Caco-2 (cell line): ENCODE measurements at regions not wholly inside any gene's neighbourhood (a gene's known extent, or its start where the extent isn't known, plus 50 kb on each side); places are given as distances from the start of the nearest gene placed in this dataset.

Experiments used
- BruUV-seq: library from RNA; stranded (reverse); fragments of 400-500 nt; replicated peaks from 2 replicates; lab custom pipeline; 2021; lab: Mats Ljungman, UMichigan
- CTCF ChIA-PET: fragments of 300-600 bp; sonication (Branson Sonifier 250); formaldehyde crosslinking; loops from one replicate; lab custom pipeline; 2022; ENCODE audit warnings: antibody characterized with exemption; lab: Charles Lee
- POLR2A ChIA-PET: fragments of 300-600 bp; sonication (Branson Sonifier 250); formaldehyde crosslinking; loops from one replicate; lab custom pipeline; 2022; ENCODE audit warnings: antibody characterized with exemption; lab: Charles Lee
- DNase-seq, 2 experiments: peaks; one replicate each; pipeline versions ENCODE4 v3.0.0 to v3.0.0-alpha.2; 2020 to 2022
- H3K27me3 ChIP-seq: replicated peaks from 2 replicates; pipeline ENCODE4 v1.6.0; 2011; ENCODE audit warnings: low read length; ENCODE audit not compliant: control insufficient read depth, insufficient read depth
- H3K36me3 ChIP-seq: 2 replicates; pipeline ENCODE4 v1.5.1; 2011; ENCODE audit warnings: low read length; ENCODE audit not compliant: control insufficient read depth, insufficient read depth
- H3K4me1 ChIP-seq: fragments of 250-450 bp; sonication (Bioruptor Pico); 2 replicates; pipeline ENCODE4 v1.5.1; 2020; ENCODE audit warnings: mild to moderate bottlenecking
- H3K4me3 ChIP-seq: 2 replicates; pipeline ENCODE4 v1.5.1; 2011; ENCODE audit warnings: low read depth, mild to moderate bottlenecking, control low read depth, low read length
- H3K9me3 ChIP-seq: fragments of 250-450 bp; sonication (Bioruptor Pico); 2 replicates; pipeline ENCODE4 v1.5.1; 2020; ENCODE audit warnings: mild to moderate bottlenecking, moderate library complexity
- H3K27ac Mint-ChIP-seq: one replicate; pipeline ENCODE4 v1.8.0; 2022; ENCODE audit warnings: mixed read lengths; ENCODE audit not compliant: unreplicated experiment
- H3K27me3 Mint-ChIP-seq: one replicate; pipeline ENCODE4 v1.8.0; 2022; ENCODE audit warnings: mixed read lengths; ENCODE audit not compliant: insufficient read depth, unreplicated experiment
- H3K36me3 Mint-ChIP-seq: one replicate; pipeline ENCODE4 v1.8.0; 2022; ENCODE audit warnings: mild to moderate bottlenecking, mixed read lengths; ENCODE audit not compliant: insufficient read depth, unreplicated experiment
- H3K4me1 Mint-ChIP-seq: one replicate; pipeline ENCODE4 v1.8.0; 2022; ENCODE audit warnings: low read depth, mixed read lengths; ENCODE audit not compliant: unreplicated experiment
- H3K4me3 Mint-ChIP-seq: one replicate; pipeline ENCODE4 v1.8.0; 2022; ENCODE audit warnings: mild to moderate bottlenecking, moderate library complexity, mixed read lengths; ENCODE audit not compliant: unreplicated experiment
- H3K9me3 Mint-ChIP-seq: one replicate; pipeline ENCODE4 v1.8.0; 2022; ENCODE audit warnings: mixed read lengths; ENCODE audit not compliant: unreplicated experiment
- intact Hi-C: fragments of 100-400 bp; cut with micrococcal nuclease; formaldehyde crosslinking; loops from one replicate; pipeline ENCODE4 v1.10.0; 2022; ENCODE audit not compliant: unreplicated experiment
- TF ChIP-seq, protein P1 (sequence below), 2 experiments: fragments of 200-600 bp in 1 of 2; IDR thresholded peaks; 1 replicate in 1 of 2; 2 replicates in 1 of 2; pipeline versions ENCODE4 v1.5.1 to v1.8.0; 2011 to 2022; ENCODE audit warnings: antibody characterized with exemption in 1 of 2, control low read depth in 1 of 2, inconsistent platforms in 1 of 2, low read depth in 1 of 2, low read length in 1 of 2, mild to moderate bottlenecking in 1 of 2, moderate library complexity in 1 of 2; ENCODE audit not compliant: insufficient read depth in 1 of 2, severe bottlenecking in 1 of 2, unreplicated experiment in 1 of 2

DNA sequence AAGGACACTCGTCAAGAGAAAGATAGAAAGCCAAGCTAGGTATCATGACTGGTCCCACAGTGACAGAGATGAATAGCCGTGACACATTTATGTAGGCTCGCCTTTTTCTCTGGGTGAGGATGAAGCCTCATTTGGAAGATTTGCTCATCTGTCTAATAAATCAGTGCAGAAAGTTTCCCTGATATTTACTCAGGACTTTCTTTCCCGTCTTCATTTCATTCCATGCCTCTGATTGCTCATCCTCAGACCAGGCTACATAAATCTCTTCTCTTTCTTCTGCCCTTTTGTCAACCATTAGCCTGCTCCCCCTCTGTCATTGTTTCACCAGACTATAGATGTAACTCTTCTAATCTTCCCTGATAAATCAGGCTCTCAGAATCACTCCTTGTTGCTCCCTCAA is 361.8 kb upstream of the MEIS1 start:
- TF ChIP-seq, protein P1, sequence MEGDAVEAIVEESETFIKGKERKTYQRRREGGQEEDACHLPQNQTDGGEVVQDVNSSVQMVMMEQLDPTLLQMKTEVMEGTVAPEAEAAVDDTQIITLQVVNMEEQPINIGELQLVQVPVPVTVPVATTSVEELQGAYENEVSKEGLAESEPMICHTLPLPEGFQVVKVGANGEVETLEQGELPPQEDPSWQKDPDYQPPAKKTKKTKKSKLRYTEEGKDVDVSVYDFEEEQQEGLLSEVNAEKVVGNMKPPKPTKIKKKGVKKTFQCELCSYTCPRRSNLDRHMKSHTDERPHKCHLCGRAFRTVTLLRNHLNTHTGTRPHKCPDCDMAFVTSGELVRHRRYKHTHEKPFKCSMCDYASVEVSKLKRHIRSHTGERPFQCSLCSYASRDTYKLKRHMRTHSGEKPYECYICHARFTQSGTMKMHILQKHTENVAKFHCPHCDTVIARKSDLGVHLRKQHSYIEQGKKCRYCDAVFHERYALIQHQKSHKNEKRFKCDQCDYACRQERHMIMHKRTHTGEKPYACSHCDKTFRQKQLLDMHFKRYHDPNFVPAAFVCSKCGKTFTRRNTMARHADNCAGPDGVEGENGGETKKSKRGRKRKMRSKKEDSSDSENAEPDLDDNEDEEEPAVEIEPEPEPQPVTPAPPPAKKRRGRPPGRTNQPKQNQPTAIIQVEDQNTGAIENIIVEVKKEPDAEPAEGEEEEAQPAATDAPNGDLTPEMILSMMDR (IDR thresholded peaks at IDR 0.05; ENCODE audit: insufficient read depth in 1 of 2, low read depth in 1 of 2, low read length in 1 of 2, severe bottlenecking in 1 of 2, unreplicated experiment in 1 of 2), result no peak
- Histone ChIP-seq H3K27me3 (no peaks in the 10 kb centered on the region), H3K36me3 (no peaks in the 10 kb centered on the region), H3K4me1 (no peaks in the 10 kb centered on the region), H3K9me3 (no peaks in the 10 kb centered on the region), H3K4me3 (no peak overlapping the region)
- peaks cover 9% of the 10 kb centered on the region for H3K27me3 Mint-ChIP-seq
- no peak for DNase-seq
- no peak overlapping the region for H3K27ac Mint-ChIP-seq
- ChIA-PET POLR2A (no interaction called here), CTCF (no interaction called here)
- H3K36me3 Mint-ChIP-seq, result no peaks in the 10 kb centered on the region
- H3K4me1 Mint-ChIP-seq, result no peaks in the 10 kb centered on the region
- intact Hi-C loops, result no loop called here
- H3K9me3 Mint-ChIP-seq, result no peaks in the 10 kb centered on the region
- no TSS peak for BruUV-seq
- no peak overlapping the region for H3K4me3 Mint-ChIP-seq

DNA sequence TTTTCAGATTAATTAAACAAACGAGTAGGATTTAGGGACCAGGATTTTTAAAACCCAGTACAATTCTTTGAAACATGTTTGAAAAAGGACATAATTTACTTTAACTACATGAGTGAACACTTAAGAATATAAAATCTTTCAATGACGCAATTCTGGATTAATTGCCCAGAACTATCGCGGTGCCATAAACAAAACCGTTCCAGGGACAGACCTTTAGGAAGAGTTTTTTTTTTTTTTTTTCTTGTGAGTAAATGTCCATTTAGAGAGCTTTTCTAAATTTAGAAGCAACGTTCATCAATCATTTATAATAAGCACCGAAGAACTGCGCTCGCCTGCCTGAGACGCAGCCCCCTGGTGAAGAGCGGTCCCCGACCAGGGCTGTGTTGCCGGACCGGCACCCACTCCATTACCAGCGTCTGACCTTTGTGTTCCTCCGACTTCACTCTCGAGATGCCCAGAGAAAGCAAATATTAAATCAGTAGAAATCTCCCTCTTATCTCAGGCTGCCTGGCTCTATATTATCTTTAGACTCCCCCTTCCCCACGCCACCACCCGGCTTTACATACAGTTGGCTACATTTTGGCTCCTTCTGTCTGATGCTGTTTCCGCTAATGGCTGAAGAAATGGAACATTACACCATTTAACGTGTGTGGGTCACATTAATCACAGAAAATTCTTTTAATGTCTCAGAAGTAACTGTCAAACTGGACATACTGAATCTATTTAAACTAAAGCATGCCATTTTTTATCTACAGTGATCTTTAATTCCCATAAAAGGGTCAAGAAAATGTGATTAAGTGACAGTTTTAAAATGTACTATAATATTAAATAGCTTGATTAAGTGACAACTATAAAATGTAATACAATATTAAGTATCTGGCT is 364.0 kb upstream of the MEIS1 start:
- ChIA-PET CTCF (no interaction called here), POLR2A (no interaction called here)
- Histone ChIP-seq H3K27me3 (no peaks in the 10 kb centered on the region), H3K4me1 (no peaks in the 10 kb centered on the region), H3K9me3 (no peaks in the 10 kb centered on the region), H3K4me3 (no peak overlapping the region), H3K36me3 (no peaks in the 10 kb centered on the region)
- BruUV-seq, result no TSS peak
- Mint-ChIP-seq H3K27ac (no peak overlapping the region), H3K36me3 (no peaks in the 10 kb centered on the region), H3K4me1 (no peaks in the 10 kb centered on the region), H3K9me3 (no peaks in the 10 kb centered on the region), H3K27me3 (peaks cover 12% of the 10 kb centered on the region), H3K4me3 (no peak overlapping the region)
- intact Hi-C loops, result no loop called here
- TF ChIP-seq, protein P1 (IDR thresholded peaks at IDR 0.05; ENCODE audit: insufficient read depth in 1 of 2, low read depth in 1 of 2, low read length in 1 of 2, severe bottlenecking in 1 of 2, unreplicated experiment in 1 of 2), result no peak
- DNase-seq, result no peak

DNA sequence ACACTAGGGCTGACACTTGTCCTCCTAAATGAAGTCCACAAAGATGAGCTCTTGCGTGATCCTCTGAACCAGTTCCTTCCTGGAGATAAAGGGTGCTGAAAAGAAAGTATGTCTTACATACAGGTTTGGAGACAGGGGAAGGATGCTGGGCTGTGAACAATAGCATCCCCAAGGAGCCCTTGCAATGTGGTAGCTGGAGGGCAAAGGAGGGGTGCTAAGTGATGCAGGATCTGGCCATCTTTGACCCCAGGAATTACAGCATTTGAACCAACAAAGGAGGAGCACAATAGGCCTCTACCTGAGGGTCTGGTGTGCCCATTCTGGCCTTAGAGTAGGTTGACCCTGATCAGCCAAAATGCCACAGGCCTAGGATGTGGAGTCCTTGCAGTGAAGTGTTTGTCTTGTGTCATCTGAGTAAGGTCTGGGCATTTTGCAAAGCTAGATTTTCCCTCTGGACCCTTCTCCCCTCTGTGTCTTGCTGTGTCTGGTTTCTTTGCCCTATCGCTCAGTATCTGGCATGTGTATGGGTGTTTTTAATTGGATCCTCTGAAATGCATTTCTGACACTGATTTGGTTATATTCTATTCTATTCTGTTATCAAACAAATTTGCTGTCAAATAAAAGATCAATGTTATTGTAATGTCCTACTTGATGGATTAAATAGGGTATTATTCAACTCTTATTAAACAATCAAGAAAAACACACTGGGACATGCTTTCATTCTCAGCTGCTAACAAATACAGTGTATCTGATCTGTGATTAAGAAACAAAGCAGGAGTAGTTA is 364.8 kb upstream of the MEIS1 start:
- no peaks in the 10 kb centered on the region for H3K36me3 Mint-ChIP-seq
- H3K27ac Mint-ChIP-seq, result no peak overlapping the region
- H3K9me3 ChIP-seq, result no peaks in the 10 kb centered on the region
- CTCF ChIA-PET, result no interaction called here
- no TSS peak for BruUV-seq
- H3K27me3 ChIP-seq, result no peaks in the 10 kb centered on the region
- H3K4me3 Mint-ChIP-seq, result no peak overlapping the region
- H3K36me3 ChIP-seq, result no peaks in the 10 kb centered on the region
- no peaks in the 10 kb centered on the region for H3K9me3 Mint-ChIP-seq
- no peaks in the 10 kb centered on the region for H3K4me1 Mint-ChIP-seq
- intact Hi-C loops, result no loop called here
- no peak for DNase-seq
- peaks cover 15% of the 10 kb centered on the region for H3K27me3 Mint-ChIP-seq
- no peaks in the 10 kb centered on the region for H3K4me1 ChIP-seq
- POLR2A ChIA-PET, result no interaction called here
- H3K4me3 ChIP-seq, result no peak overlapping the region
- TF ChIP-seq, protein P1 (IDR thresholded peaks at IDR 0.05; ENCODE audit: insufficient read depth in 1 of 2, low read depth in 1 of 2, low read length in 1 of 2, severe bottlenecking in 1 of 2, unreplicated experiment in 1 of 2), result no peak
